ENCODE measurements at regions not wholly inside any gene's neighbourhood (a gene's known extent, or its start where the extent isn't known, plus 50 kb on each side); places are given as distances from the start of the nearest gene placed in this dataset.

- no peak for DNase-seq
- TF ChIP-seq, protein P1, sequence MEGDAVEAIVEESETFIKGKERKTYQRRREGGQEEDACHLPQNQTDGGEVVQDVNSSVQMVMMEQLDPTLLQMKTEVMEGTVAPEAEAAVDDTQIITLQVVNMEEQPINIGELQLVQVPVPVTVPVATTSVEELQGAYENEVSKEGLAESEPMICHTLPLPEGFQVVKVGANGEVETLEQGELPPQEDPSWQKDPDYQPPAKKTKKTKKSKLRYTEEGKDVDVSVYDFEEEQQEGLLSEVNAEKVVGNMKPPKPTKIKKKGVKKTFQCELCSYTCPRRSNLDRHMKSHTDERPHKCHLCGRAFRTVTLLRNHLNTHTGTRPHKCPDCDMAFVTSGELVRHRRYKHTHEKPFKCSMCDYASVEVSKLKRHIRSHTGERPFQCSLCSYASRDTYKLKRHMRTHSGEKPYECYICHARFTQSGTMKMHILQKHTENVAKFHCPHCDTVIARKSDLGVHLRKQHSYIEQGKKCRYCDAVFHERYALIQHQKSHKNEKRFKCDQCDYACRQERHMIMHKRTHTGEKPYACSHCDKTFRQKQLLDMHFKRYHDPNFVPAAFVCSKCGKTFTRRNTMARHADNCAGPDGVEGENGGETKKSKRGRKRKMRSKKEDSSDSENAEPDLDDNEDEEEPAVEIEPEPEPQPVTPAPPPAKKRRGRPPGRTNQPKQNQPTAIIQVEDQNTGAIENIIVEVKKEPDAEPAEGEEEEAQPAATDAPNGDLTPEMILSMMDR (IDR thresholded peaks at IDR 0.05; ENCODE audit: low read depth, low read length), result no peak
Measured at GRCh38 chr6:112581015-112581414, 233.9 kb downstream of the RFPL4B start.

DNA sequence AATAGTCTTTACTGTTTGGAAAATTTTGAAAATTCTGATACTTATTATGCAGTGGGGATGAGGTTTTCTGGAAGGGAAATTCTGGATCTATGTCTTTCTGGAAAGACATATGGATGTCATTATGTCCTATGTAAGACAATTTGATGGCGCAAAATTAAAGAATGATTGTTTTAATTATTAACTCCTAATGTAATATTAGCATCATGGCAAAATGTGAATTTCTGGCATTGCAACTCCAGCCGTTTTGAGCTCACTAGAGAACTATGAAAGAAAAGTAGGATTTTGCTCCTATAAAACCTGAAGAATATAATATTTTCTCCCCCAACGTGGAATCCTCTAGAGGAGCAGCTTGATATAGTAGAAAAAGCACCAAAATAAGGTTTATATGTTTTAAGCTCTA lies 243.2 kb downstream of the RFPL4B start:
- H3K9me3 ChIP-seq, result no peaks in the 10 kb centered on the region
- no peaks in the 10 kb centered on the region for H3K27me3 ChIP-seq
- H3K4me3 ChIP-seq (ENCODE audit: low read depth, low read length), result no peak overlapping the region
- H3K4me1 ChIP-seq, result peaks cover 4% of the 10 kb centered on the region; the same call in 1 of the 2 replicates
- TF ChIP-seq, protein P1 (IDR thresholded peaks at IDR 0.05; ENCODE audit: low read depth, low read length), result no peak
- H3K36me3 ChIP-seq, result no peaks in the 10 kb centered on the region
- DNase-seq, result no peak

More at GRCh38 chr6:112581015-112581414, 233.9 kb downstream of the RFPL4B start:
- Histone ChIP-seq H3K27me3 (no peaks in the 10 kb centered on the region), H3K4me3 (ENCODE audit: low read depth, low read length) (no peak overlapping the region), H3K36me3 (no peaks in the 10 kb centered on the region), H3K9me3 (no peaks in the 10 kb centered on the region), H3K4me1 (no peaks in the 10 kb centered on the region)

DNA sequence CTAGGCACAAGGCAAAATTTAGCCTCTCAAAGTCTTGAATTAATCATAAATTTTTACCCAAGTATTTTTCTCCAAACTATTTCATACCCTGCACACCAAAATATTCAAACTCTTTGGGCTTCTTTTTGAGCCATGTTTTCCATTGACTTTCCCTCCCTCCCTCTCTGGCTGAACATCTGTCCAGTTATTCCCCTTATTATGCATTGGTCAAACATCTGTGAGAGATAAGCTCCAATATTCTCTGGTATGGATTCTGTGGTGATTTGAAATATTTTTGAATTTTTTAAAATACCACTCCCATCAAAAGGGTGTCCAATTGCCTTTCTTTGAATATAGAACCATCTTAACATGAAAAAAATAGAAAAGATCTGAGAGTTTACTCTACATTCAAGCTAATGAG lies 244.2 kb downstream of the RFPL4B start:
- Histone ChIP-seq H3K4me3 (ENCODE audit: low read depth, low read length) (no peak overlapping the region), H3K36me3 (no peaks in the 10 kb centered on the region), H3K9me3 (no peaks in the 10 kb centered on the region), H3K27me3 (no peaks in the 10 kb centered on the region), H3K4me1 (peaks cover 4% of the 10 kb centered on the region; the same call in 1 of the 2 replicates)
- TF ChIP-seq, protein P1 (IDR thresholded peaks at IDR 0.05; ENCODE audit: low read depth, low read length), result no peak
- no peak for DNase-seq

DNA sequence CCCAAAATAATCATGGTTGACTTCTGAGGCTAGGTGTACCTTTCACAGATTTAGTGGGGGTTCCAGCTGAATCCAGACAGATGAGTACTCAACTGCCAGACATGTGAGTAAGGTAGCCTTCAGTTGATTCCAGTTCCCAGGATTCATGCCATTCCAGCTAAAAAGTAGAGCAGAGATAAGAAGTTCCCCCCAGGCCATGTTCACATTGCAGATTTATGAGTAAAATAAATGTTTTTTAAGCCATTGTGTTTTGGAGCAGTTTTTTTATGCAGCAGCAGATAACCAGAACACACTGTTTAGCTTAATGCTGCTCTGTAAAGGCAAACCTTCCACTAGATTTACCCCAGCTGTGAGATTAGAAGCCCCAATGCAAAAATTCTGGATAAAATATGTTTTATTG lies 245.0 kb downstream of the RFPL4B start:
- no peaks in the 10 kb centered on the region for H3K27me3 ChIP-seq
- peaks cover 4% of the 10 kb centered on the region; the same call in 1 of the 2 replicates for H3K4me1 ChIP-seq
- DNase-seq, result peak; percentile 28
- TF ChIP-seq, protein P1 (IDR thresholded peaks at IDR 0.05; ENCODE audit: low read depth, low read length), result no peak
- H3K4me3 ChIP-seq (ENCODE audit: low read depth, low read length), result no peak overlapping the region
- H3K9me3 ChIP-seq, result no peaks in the 10 kb centered on the region
- no peaks in the 10 kb centered on the region for H3K36me3 ChIP-seq

GRCh38 chr6:112594886-112595594 lies 247.9 kb downstream of the RFPL4B start:
- Histone ChIP-seq H3K4me1 (peaks cover 4% of the 10 kb centered on the region; the same call in 1 of the 2 replicates), H3K36me3 (no peaks in the 10 kb centered on the region), H3K27me3 (no peaks in the 10 kb centered on the region), H3K9me3 (no peaks in the 10 kb centered on the region), H3K4me3 (ENCODE audit: low read depth, low read length) (no peak overlapping the region)
- TF ChIP-seq, protein P1 (IDR thresholded peaks at IDR 0.05; ENCODE audit: low read depth, low read length), result no peak
- no peak for DNase-seq

DNA sequence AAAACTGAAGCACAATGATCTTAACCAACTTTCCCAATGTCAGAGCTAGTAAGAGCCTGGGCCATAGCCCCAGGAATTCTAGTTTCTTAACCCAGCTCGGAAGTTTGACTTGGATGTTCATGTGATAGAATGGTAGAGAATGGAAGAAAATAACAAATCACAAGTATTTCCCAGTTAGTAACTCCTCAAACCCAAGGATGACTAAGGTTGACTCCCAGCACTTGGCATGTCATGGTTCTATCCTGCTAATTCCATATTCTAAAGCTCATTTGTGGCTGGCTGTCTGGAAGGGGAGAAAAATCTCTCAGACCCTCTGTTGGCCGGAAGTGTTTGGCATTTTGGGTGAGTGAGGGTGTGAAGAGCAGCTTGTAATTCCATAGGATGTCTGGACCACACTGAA lies 248.7 kb downstream of the RFPL4B start:
- TF ChIP-seq, protein P1 (IDR thresholded peaks at IDR 0.05; ENCODE audit: low read depth, low read length), result no peak
- no peak for DNase-seq
- Histone ChIP-seq H3K9me3 (no peaks in the 10 kb centered on the region), H3K36me3 (no peaks in the 10 kb centered on the region), H3K4me3 (ENCODE audit: low read depth, low read length) (no peak overlapping the region), H3K4me1 (peaks cover 4% of the 10 kb centered on the region; the same call in 1 of the 2 replicates), H3K27me3 (no peaks in the 10 kb centered on the region)
